Glutamatergic neuron (in vitro differentiated cells): ENCODE measurements at regions not wholly inside any gene's neighbourhood (a gene's known extent, or its start where the extent isn't known, plus 50 kb on each side); places are given as distances from the start of the nearest gene placed in this dataset.

Source experiments
- DNase-seq: peaks from one replicate; pipeline ENCODE4 v3.0.0; 2022
- H3K27ac Mint-ChIP-seq: one replicate; pipeline ENCODE4 v1.8.0; 2020; ENCODE audit warnings: mild to moderate bottlenecking, mixed read lengths, inconsistent platforms; ENCODE audit not compliant: unreplicated experiment
- H3K27me3 Mint-ChIP-seq: one replicate; pipeline ENCODE4 v1.8.0; 2020; ENCODE audit warnings: mild to moderate bottlenecking, moderate library complexity, mixed read lengths, inconsistent platforms; ENCODE audit not compliant: unreplicated experiment
- H3K36me3 Mint-ChIP-seq: one replicate; pipeline ENCODE4 v1.8.0; 2020; ENCODE audit warnings: mild to moderate bottlenecking, mixed read lengths, inconsistent platforms; ENCODE audit not compliant: unreplicated experiment
- H3K4me1 Mint-ChIP-seq: one replicate; pipeline ENCODE4 v1.8.0; 2020; ENCODE audit warnings: mild to moderate bottlenecking, low read depth, mixed read lengths, inconsistent platforms; ENCODE audit not compliant: unreplicated experiment
- H3K4me3 Mint-ChIP-seq: one replicate; pipeline ENCODE4 v1.8.0; 2020; ENCODE audit warnings: mild to moderate bottlenecking, mixed read lengths, inconsistent platforms; ENCODE audit not compliant: unreplicated experiment
- H3K9me3 Mint-ChIP-seq: one replicate; pipeline ENCODE4 v1.8.0; 2020; ENCODE audit warnings: mild to moderate bottlenecking, moderate library complexity, mixed read lengths, inconsistent platforms; ENCODE audit not compliant: unreplicated experiment
- CTCF ChIP-seq: fragments of 200-600 bp; sonication (generic); IDR thresholded peaks from one replicate; pipeline ENCODE4 v1.5.0; 2021; ENCODE audit not compliant: partially characterized antibody, unreplicated experiment

- no peaks in the 10 kb centered on the region for H3K27me3 Mint-ChIP-seq
- TF ChIP-seq CTCF, result no peak
- no peak for DNase-seq
- no peaks in the 10 kb centered on the region for H3K4me1 Mint-ChIP-seq
- no peaks in the 10 kb centered on the region for H3K9me3 Mint-ChIP-seq
- no peaks in the 10 kb centered on the region for H3K36me3 Mint-ChIP-seq
- H3K4me3 Mint-ChIP-seq, result no peak overlapping the region
- H3K27ac Mint-ChIP-seq, result no peak overlapping the region
Measured at GRCh38 chr5:110932755-110933488, 138.6 kb upstream of the TSLP start.

GRCh38 chr5:110940136-110940535, 131.4 kb upstream of the TSLP start:
- H3K4me1 Mint-ChIP-seq, result no peaks in the 10 kb centered on the region
- no peaks in the 10 kb centered on the region for H3K27me3 Mint-ChIP-seq
- DNase-seq, result no peak
- no peak overlapping the region for H3K27ac Mint-ChIP-seq
- H3K9me3 Mint-ChIP-seq, result no peaks in the 10 kb centered on the region
- no peak for TF ChIP-seq CTCF
- H3K4me3 Mint-ChIP-seq, result no peak overlapping the region
- H3K36me3 Mint-ChIP-seq, result no peaks in the 10 kb centered on the region

GRCh38 chr5:110945874-110946436, 125.6 kb upstream of the TSLP start:
- DNase-seq, result no peak
- H3K4me3 Mint-ChIP-seq, result no peak overlapping the region
- H3K4me1 Mint-ChIP-seq, result no peaks in the 10 kb centered on the region
- H3K9me3 Mint-ChIP-seq, result no peaks in the 10 kb centered on the region
- no peak for TF ChIP-seq CTCF
- no peak overlapping the region for H3K27ac Mint-ChIP-seq
- no peaks in the 10 kb centered on the region for H3K36me3 Mint-ChIP-seq
- no peaks in the 10 kb centered on the region for H3K27me3 Mint-ChIP-seq

GRCh38 chr5:110951373-110951791, 120.1 kb upstream of the TSLP start:
- Mint-ChIP-seq H3K9me3 (no peaks in the 10 kb centered on the region), H3K27ac (no peak overlapping the region), H3K36me3 (no peaks in the 10 kb centered on the region), H3K4me3 (no peak overlapping the region), H3K4me1 (no peaks in the 10 kb centered on the region), H3K27me3 (no peaks in the 10 kb centered on the region)
- no peak for TF ChIP-seq CTCF
- no peak for DNase-seq

GRCh38 chr5:110956280-110956912, 115.1 kb upstream of the TSLP start:
- TF ChIP-seq CTCF, result no peak
- Mint-ChIP-seq H3K27ac (no peak overlapping the region), H3K4me1 (no peaks in the 10 kb centered on the region), H3K36me3 (peaks cover 4% of the 10 kb centered on the region), H3K27me3 (no peaks in the 10 kb centered on the region), H3K9me3 (no peaks in the 10 kb centered on the region), H3K4me3 (no peak overlapping the region)
- no peak for DNase-seq
